Liver (tissue), 3 donors: ENCODE measurements at regions not wholly inside any gene's neighbourhood (a gene's known extent, or its start where the extent isn't known, plus 50 kb on each side); places are given as distances from the start of the nearest gene placed in this dataset.

Experiments
- EGR1 ChIP-seq, 2 donors: IDR thresholded peaks; 2 replicates each; pipeline ENCODE4 v1.6.1; 2016 to 2018; ENCODE audit warnings: antibody characterized with exemption in 2 of 2, low read depth in 2 of 2
- GABPA ChIP-seq, 2 donors: IDR thresholded peaks in 1 of 2; conservative IDR thresholded peaks in 1 of 2; 2 replicates each; pipeline ENCODE4 v1.6.1; 2016; ENCODE audit warnings: antibody characterized with exemption in 2 of 2, mild to moderate bottlenecking in 1 of 2, moderate library complexity in 1 of 2
- RAD21 ChIP-seq, 2 donors: IDR thresholded peaks; 2 replicates each; pipeline ENCODE4 v1.6.1; 2016; ENCODE audit warnings: antibody characterized with exemption in 2 of 2, mild to moderate bottlenecking in 2 of 2
- YY1 ChIP-seq: IDR thresholded peaks from 2 replicates; pipeline ENCODE4 v1.6.1; 2016; ENCODE audit warnings: antibody characterized with exemption, mild to moderate bottlenecking
- TF ChIP-seq, protein P1 (sequence below): fragments of 150-350 bp; IDR thresholded peaks from 2 replicates; pipeline ENCODE4 v1.5.1; 2017; ENCODE audit warnings: improper control_type of control experiment, low read depth, low read length; ENCODE audit not compliant: missing input control
- donor health status: healthy.
- donor health status: healthy.

DNA sequence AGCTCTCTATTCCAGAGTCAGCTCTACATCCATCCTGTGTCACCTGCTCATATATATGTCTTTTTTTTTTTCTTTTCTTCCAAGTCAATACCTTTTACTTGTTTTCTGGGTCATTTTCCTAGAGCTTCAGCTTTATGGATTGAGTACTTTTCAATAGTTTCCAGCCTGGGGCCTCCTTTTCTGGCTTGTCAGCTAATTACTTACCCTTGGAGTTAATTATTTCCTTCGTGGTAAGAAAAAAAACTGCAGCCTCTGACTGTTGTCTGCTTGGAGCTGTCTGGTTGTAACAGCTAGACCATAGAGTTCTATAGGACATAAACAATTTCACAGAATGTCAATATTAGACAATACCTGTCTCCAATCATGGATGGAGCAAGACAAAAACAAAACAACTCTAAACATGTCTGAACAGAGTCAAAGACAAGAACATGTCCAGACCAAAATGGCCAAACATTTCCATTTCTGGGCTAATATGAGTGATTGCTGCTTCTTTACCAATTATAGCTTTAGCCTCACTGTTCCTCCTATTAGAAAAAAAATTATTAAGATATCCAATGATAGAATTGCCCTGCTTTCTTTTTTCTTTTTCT is 643.1 kb downstream of the SLC4A3 start:
- TF ChIP-seq, protein P1, sequence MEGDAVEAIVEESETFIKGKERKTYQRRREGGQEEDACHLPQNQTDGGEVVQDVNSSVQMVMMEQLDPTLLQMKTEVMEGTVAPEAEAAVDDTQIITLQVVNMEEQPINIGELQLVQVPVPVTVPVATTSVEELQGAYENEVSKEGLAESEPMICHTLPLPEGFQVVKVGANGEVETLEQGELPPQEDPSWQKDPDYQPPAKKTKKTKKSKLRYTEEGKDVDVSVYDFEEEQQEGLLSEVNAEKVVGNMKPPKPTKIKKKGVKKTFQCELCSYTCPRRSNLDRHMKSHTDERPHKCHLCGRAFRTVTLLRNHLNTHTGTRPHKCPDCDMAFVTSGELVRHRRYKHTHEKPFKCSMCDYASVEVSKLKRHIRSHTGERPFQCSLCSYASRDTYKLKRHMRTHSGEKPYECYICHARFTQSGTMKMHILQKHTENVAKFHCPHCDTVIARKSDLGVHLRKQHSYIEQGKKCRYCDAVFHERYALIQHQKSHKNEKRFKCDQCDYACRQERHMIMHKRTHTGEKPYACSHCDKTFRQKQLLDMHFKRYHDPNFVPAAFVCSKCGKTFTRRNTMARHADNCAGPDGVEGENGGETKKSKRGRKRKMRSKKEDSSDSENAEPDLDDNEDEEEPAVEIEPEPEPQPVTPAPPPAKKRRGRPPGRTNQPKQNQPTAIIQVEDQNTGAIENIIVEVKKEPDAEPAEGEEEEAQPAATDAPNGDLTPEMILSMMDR = no peak
- no peak for TF ChIP-seq RAD21 (IDR thresholded peaks at IDR 0.05)
- no peak for TF ChIP-seq YY1
- TF ChIP-seq GABPA (IDR thresholded peaks at IDR 0.05 in 1 of 2, conservative IDR thresholded peaks at IDR 0.05 in 1 of 2) = no peak
- TF ChIP-seq EGR1 (IDR thresholded peaks at IDR 0.05; ENCODE audit: low read depth in 2 of 2) = no peak
